ENCODE measurements at regions not wholly inside any gene's neighbourhood (a gene's known extent, or its start where the extent isn't known, plus 50 kb on each side); places are given as distances from the start of the nearest gene placed in this dataset.

GRCh38 chr22:26852176-26852575, 194.8 kb downstream of the MIAT start:
- Histone ChIP-seq H4K20me1 (ENCODE audit: insufficient read depth, low read length) (no peaks in the 10 kb centered on the region), H3K4me1 (ENCODE audit: insufficient read depth, low read length, severe bottlenecking) (no peaks in the 10 kb centered on the region), H3K9me3 (ENCODE audit: low read length) (no peaks in the 10 kb centered on the region)

DNA sequence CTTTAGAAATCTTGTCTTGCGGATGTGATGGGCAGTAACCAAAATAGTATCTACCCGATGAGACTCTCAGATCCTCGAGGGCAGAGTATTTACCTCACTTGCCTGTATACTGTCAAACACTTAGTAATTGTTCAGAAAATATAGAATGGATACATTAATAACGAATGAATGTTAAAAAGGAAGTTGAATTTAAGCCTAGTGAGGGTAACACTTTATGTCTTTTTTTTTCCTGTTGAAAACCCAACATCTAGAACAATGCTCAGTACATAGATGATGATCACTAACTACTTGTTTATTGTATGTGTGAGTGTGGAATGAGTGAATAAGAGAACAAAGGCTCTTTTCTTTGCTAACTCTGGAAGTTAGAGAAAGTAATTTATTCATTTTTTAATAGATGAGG, 195.7 kb downstream of the MIAT start:
- no peak overlapping the region for H3K9ac ChIP-seq (ENCODE audit: low read length)
- H2AFZ ChIP-seq (ENCODE audit: low read length) = no peak overlapping the region
- H3K36me3 ChIP-seq (ENCODE audit: insufficient read depth, low read length) = no peaks in the 10 kb centered on the region
- no peaks in the 10 kb centered on the region for H3K9me3 ChIP-seq (ENCODE audit: low read length)
- no peaks in the 10 kb centered on the region for H3K27me3 ChIP-seq (ENCODE audit: insufficient read depth, low read length)
- H4K20me1 ChIP-seq (ENCODE audit: insufficient read depth, low read length) = no peaks in the 10 kb centered on the region
- no peaks in the 10 kb centered on the region for H3F3A ChIP-seq (ENCODE audit: insufficient read depth, low read length)
- H3K4me3 ChIP-seq (ENCODE audit: low read depth, low read length, poor library complexity, severe bottlenecking) = no peak overlapping the region
- no peak overlapping the region for H3K4me2 ChIP-seq (ENCODE audit: low read length)
- no peaks in the 10 kb centered on the region for H3K4me1 ChIP-seq (ENCODE audit: insufficient read depth, low read length, severe bottlenecking)
- TF ChIP-seq, protein P1, sequence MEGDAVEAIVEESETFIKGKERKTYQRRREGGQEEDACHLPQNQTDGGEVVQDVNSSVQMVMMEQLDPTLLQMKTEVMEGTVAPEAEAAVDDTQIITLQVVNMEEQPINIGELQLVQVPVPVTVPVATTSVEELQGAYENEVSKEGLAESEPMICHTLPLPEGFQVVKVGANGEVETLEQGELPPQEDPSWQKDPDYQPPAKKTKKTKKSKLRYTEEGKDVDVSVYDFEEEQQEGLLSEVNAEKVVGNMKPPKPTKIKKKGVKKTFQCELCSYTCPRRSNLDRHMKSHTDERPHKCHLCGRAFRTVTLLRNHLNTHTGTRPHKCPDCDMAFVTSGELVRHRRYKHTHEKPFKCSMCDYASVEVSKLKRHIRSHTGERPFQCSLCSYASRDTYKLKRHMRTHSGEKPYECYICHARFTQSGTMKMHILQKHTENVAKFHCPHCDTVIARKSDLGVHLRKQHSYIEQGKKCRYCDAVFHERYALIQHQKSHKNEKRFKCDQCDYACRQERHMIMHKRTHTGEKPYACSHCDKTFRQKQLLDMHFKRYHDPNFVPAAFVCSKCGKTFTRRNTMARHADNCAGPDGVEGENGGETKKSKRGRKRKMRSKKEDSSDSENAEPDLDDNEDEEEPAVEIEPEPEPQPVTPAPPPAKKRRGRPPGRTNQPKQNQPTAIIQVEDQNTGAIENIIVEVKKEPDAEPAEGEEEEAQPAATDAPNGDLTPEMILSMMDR (IDR thresholded peaks at IDR 0.05; ENCODE audit: low read length) = no peak
- TF ChIP-seq EZH2 (IDR thresholded peaks at IDR 0.05; ENCODE audit: borderline replicate concordance, low read length) = no peak
- no peaks in the 10 kb centered on the region for H3K9me2 ChIP-seq (ENCODE audit: low read depth, low read length)
- no peaks in the 10 kb centered on the region for H3K79me2 ChIP-seq (ENCODE audit: insufficient read depth, low read length)
- H3K27ac ChIP-seq (ENCODE audit: low read depth, low read length, poor library complexity, severe bottlenecking) = no peak overlapping the region

More at GRCh38 chr22:26852176-26852575, 194.8 kb downstream of the MIAT start:
- H3K79me2 ChIP-seq (ENCODE audit: insufficient read depth, low read length) = no peaks in the 10 kb centered on the region
- no peak overlapping the region for H3K9ac ChIP-seq (ENCODE audit: low read length)
- no peak overlapping the region for H2AFZ ChIP-seq (ENCODE audit: low read length)
- no peak overlapping the region for H3K27ac ChIP-seq (ENCODE audit: low read depth, low read length, poor library complexity, severe bottlenecking)
- no peaks in the 10 kb centered on the region for H3K9me2 ChIP-seq (ENCODE audit: low read depth, low read length)
- no peaks in the 10 kb centered on the region for H3K36me3 ChIP-seq (ENCODE audit: insufficient read depth, low read length)
- H3K4me3 ChIP-seq (ENCODE audit: low read depth, low read length, poor library complexity, severe bottlenecking) = no peak overlapping the region
- TF ChIP-seq, protein P1 (IDR thresholded peaks at IDR 0.05; ENCODE audit: low read length) = no peak
- TF ChIP-seq EZH2 (IDR thresholded peaks at IDR 0.05; ENCODE audit: borderline replicate concordance, low read length) = no peak
- no peaks in the 10 kb centered on the region for H3K27me3 ChIP-seq (ENCODE audit: insufficient read depth, low read length)
- no peaks in the 10 kb centered on the region for H3F3A ChIP-seq (ENCODE audit: insufficient read depth, low read length)
- H3K4me2 ChIP-seq (ENCODE audit: low read length) = no peak overlapping the region

DNA sequence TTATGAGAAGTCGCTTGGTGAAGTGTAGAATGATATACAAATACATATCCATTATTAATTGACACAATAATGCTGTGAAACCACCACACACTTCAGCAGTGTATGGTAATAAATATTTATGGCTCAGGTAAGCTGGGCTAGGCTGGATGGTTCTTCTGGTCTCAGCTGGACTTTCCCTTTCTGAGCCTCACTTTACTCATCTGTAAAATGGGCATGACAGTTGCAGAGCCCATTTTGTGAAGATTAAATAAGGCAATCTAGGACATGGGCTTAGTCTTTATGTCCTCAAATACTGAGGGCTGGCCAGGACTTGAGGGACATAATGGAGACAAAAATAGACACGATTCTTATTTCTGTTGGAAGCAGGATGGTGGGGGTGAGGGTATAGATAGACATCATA, 196.1 kb downstream of the MIAT start:
- Histone ChIP-seq H3K27ac (ENCODE audit: low read depth, low read length, poor library complexity, severe bottlenecking) (no peak overlapping the region), H2AFZ (ENCODE audit: low read length) (no peak overlapping the region), H3K4me1 (ENCODE audit: insufficient read depth, low read length, severe bottlenecking) (no peaks in the 10 kb centered on the region), H4K20me1 (ENCODE audit: insufficient read depth, low read length) (no peaks in the 10 kb centered on the region), H3F3A (ENCODE audit: insufficient read depth, low read length) (no peaks in the 10 kb centered on the region), H3K36me3 (ENCODE audit: insufficient read depth, low read length) (no peaks in the 10 kb centered on the region), H3K79me2 (ENCODE audit: insufficient read depth, low read length) (no peaks in the 10 kb centered on the region), H3K9me3 (ENCODE audit: low read length) (no peaks in the 10 kb centered on the region), H3K9me2 (ENCODE audit: low read depth, low read length) (no peaks in the 10 kb centered on the region), H3K27me3 (ENCODE audit: insufficient read depth, low read length) (no peaks in the 10 kb centered on the region), H3K4me2 (ENCODE audit: low read length) (no peak overlapping the region), H3K9ac (ENCODE audit: low read length) (no peak overlapping the region), H3K4me3 (ENCODE audit: low read depth, low read length, poor library complexity, severe bottlenecking) (no peak overlapping the region)
- TF ChIP-seq, protein P1 (IDR thresholded peaks at IDR 0.05; ENCODE audit: low read length) = no peak
- no peak for TF ChIP-seq EZH2 (IDR thresholded peaks at IDR 0.05; ENCODE audit: borderline replicate concordance, low read length)

Measured in OCI-LY1 (cell line).